ENCODE measurements at regions not wholly inside any gene's neighbourhood (a gene's known extent, or its start where the extent isn't known, plus 50 kb on each side); places are given as distances from the start of the nearest gene placed in this dataset.

DNA sequence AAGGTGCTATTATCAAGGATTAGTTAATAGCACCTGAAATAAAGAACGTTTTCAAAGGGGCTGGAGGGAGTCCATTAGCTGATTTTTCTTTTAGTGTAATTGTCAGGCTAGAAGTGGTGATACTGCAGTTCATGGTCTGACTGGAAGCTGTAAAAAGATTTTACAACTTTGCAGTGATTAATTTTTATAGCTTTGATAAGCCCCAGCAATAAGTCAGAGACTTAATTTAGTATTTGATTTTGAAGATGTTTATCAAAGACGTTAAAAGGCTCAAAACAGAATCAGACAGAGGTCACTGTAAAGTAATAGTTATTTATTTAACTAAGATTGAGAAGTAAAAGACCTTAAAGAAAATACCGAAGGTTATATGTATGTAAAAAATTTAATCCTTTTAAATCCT is 165.5 kb upstream of the FMN2 start:
- TF ChIP-seq, protein P1, sequence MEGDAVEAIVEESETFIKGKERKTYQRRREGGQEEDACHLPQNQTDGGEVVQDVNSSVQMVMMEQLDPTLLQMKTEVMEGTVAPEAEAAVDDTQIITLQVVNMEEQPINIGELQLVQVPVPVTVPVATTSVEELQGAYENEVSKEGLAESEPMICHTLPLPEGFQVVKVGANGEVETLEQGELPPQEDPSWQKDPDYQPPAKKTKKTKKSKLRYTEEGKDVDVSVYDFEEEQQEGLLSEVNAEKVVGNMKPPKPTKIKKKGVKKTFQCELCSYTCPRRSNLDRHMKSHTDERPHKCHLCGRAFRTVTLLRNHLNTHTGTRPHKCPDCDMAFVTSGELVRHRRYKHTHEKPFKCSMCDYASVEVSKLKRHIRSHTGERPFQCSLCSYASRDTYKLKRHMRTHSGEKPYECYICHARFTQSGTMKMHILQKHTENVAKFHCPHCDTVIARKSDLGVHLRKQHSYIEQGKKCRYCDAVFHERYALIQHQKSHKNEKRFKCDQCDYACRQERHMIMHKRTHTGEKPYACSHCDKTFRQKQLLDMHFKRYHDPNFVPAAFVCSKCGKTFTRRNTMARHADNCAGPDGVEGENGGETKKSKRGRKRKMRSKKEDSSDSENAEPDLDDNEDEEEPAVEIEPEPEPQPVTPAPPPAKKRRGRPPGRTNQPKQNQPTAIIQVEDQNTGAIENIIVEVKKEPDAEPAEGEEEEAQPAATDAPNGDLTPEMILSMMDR (conservative IDR thresholded peaks at IDR 0.05) = no peak
- H3K27ac ChIP-seq = no peak overlapping the region

DNA sequence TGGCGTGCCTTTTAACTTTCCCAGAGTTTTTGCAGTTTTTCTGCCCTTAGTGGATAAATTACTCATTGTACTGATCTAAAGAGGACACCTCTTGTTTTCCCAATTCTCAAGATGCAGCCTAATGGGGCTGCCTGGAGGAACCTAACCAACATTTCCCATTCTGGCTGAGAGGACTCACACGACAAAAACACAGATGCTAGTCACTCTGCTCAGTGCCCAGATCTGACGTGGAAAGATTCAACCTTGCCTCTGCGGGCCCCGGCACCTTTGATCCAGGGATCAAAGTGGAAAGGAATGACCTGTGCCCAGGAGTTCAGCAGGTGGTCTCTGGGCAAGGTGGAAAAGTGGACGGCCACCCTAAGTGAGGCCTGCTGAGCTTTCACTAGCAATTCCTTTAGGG is 162.4 kb upstream of the FMN2 start:
- TF ChIP-seq, protein P1 (conservative IDR thresholded peaks at IDR 0.05) = no peak
- H3K27ac ChIP-seq = no peak overlapping the region

DNA sequence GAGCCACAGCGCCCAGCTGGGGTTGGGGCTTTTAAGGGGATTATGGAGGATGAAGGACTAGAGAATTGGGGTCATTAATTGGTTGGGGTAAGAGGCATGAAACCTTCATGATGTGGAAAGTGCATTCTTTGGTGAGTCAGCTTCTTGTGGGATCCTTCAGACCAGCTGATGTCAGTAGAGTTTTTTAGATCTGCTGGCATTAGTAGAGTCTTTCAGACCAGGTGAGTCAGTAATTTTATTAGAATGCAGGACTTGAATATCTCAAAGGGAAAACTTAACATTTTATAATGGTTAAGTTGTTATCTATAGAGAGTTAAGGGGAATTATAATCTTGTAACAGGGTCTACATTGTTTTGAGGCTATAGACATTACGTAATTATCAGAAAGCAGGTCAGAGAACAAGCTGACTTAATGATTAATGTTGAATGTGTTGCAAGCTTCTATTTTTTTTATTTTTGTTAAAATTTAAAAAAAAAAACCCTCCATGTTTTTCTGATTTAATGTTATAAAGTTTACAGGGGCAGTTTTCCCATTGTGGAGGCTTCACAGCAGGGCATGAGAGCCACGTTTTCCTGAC is 160.9 kb upstream of the FMN2 start:
- no peak overlapping the region for H3K27ac ChIP-seq
- TF ChIP-seq, protein P1 (conservative IDR thresholded peaks at IDR 0.05) = no peak

DNA sequence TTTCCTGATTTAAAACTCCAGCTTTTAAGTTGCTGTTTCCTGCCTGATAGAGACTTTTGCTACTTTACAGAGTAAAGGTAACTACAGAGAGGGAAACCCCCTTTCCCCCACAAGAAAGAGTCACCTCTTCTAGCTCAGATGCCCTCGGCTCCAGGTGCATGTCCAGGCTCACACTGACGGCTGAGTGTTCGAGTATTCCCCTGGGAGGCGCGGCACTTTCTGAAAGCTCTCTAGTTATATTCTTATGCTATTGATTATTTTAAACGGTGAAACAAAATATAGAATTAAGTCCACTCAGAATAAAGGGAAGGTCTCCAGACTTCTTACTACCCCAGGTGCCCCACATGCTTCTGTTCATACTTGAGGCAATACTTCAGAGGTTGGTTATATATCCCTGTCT is 160.3 kb upstream of the FMN2 start:
- H3K27ac ChIP-seq = no peak overlapping the region
- TF ChIP-seq, protein P1 (conservative IDR thresholded peaks at IDR 0.05) = no peak

DNA sequence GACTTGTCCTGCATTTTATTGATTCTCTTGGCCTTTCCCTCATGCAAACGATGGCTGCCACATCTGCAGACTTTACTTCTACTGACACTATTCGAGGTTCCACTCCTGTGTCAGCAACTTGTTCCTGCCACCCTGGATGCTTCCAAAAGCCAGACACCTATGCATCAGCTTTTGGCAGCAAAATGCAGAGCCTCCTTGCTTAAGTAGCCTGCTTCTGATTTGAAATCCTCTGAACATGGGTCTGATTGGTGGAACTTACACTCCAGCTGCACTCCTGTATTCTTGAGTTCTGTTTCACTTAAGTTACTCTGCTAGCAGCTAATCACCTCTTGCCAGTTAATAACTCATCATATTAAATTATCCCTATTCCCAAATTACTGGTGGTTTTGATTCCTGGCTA is 152.1 kb upstream of the FMN2 start:
- H3K27ac ChIP-seq = no peak overlapping the region
- TF ChIP-seq, protein P1 (conservative IDR thresholded peaks at IDR 0.05) = no peak

DNA sequence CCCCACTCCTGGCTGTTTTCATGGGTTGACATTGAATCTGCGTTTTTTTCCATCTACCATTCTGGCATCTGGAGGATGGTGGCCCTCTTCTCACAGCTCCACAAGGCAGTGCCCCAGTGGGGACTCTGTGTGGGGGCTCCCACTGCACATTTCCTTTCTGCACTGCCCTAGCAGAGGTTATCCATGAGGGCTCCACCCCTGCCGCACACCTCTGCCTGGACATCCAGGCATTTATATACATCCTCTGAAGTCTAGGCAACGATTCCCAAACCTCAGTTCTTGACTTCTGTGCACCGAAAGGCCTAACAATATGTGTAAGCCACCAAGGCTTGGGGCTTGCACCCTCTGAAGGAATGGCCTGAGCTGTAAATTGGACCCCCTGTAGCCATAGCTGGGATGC is 147.9 kb upstream of the FMN2 start:
- TF ChIP-seq, protein P1 (conservative IDR thresholded peaks at IDR 0.05) = no peak
- no peak overlapping the region for H3K27ac ChIP-seq

DNA sequence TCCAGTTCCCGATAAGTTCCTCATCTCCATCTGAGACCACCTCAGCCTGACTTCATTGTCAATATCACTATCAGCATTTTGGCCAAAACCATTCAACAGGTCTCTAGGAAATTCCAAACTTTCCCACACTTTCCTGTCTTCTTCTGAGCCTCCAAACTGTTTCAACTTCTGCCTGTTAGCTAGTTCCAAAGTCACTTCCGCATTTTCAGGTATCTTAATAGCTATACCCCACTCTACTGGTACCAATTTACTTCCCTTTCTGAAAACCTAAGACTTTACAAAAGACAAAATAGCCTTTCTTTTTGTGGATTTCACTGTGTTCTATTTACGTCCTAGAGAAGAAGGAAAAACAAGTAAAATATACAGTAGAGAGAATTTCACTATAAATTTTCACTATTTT is 147.0 kb upstream of the FMN2 start:
- TF ChIP-seq, protein P1 (conservative IDR thresholded peaks at IDR 0.05) = no peak
- no peak overlapping the region for H3K27ac ChIP-seq
